ENCODE measurements at regions not wholly inside any gene's neighbourhood (a gene's known extent, or its start where the extent isn't known, plus 50 kb on each side); places are given as distances from the start of the nearest gene placed in this dataset.

GRCh38 chr10:54880996-54881395 lies 80.0 kb upstream of the PCDH15 start:
- peak; percentile 64 for ATAC-seq

More at GRCh38 chr10:54880996-54881395, 80.0 kb upstream of the PCDH15 start:
- Mint-ChIP-seq H3K36me3 (peaks cover 5% of the 10 kb centered on the region), H3K27ac (no peak overlapping the region), H3K9me3 (peaks cover 9% of the 10 kb centered on the region), H3K27me3 (ENCODE audit: low read depth) (no peaks in the 10 kb centered on the region), H3K4me1 (no peaks in the 10 kb centered on the region), H3K4me3 (no peak overlapping the region)
- TF ChIP-seq, protein P1, sequence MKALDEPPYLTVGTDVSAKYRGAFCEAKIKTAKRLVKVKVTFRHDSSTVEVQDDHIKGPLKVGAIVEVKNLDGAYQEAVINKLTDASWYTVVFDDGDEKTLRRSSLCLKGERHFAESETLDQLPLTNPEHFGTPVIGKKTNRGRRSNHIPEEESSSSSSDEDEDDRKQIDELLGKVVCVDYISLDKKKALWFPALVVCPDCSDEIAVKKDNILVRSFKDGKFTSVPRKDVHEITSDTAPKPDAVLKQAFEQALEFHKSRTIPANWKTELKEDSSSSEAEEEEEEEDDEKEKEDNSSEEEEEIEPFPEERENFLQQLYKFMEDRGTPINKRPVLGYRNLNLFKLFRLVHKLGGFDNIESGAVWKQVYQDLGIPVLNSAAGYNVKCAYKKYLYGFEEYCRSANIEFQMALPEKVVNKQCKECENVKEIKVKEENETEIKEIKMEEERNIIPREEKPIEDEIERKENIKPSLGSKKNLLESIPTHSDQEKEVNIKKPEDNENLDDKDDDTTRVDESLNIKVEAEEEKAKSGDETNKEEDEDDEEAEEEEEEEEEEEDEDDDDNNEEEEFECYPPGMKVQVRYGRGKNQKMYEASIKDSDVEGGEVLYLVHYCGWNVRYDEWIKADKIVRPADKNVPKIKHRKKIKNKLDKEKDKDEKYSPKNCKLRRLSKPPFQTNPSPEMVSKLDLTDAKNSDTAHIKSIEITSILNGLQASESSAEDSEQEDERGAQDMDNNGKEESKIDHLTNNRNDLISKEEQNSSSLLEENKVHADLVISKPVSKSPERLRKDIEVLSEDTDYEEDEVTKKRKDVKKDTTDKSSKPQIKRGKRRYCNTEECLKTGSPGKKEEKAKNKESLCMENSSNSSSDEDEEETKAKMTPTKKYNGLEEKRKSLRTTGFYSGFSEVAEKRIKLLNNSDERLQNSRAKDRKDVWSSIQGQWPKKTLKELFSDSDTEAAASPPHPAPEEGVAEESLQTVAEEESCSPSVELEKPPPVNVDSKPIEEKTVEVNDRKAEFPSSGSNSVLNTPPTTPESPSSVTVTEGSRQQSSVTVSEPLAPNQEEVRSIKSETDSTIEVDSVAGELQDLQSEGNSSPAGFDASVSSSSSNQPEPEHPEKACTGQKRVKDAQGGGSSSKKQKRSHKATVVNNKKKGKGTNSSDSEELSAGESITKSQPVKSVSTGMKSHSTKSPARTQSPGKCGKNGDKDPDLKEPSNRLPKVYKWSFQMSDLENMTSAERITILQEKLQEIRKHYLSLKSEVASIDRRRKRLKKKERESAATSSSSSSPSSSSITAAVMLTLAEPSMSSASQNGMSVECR (CRISPR knock-in tag; IDR thresholded peaks at IDR 0.05; ENCODE audit: borderline replicate concordance) = no peak
- TF ChIP-seq NR3C1 (CRISPR knock-in tag; conservative IDR thresholded peaks at IDR 0.05; ENCODE audit: low read depth) (no peak), ZNF416 (CRISPR knock-in tag; IDR thresholded peaks at IDR 0.05) (no peak), EMX1 (CRISPR knock-in tag; IDR thresholded peaks at IDR 0.05) (no peak), E2F1 (CRISPR knock-in tag; IDR thresholded peaks at IDR 0.05) (no peak), OVOL2 (CRISPR knock-in tag; IDR thresholded peaks at IDR 0.05; ENCODE audit: borderline replicate concordance) (no peak), FOXK1 (CRISPR knock-in tag; IDR thresholded peaks at IDR 0.05) (no peak), AFF4 (CRISPR knock-in tag; IDR thresholded peaks at IDR 0.05; ENCODE audit: borderline replicate concordance) (no peak), SMAD4 (CRISPR knock-in tag; IDR thresholded peaks at IDR 0.05) (no peak), GTF2I (CRISPR knock-in tag; conservative IDR thresholded peaks at IDR 0.05) (no peak), RELA (CRISPR knock-in tag; IDR thresholded peaks at IDR 0.05; ENCODE audit: borderline replicate concordance) (no peak), CREB1 (CRISPR knock-in tag; IDR thresholded peaks at IDR 0.05) (no peak), NFYB (CRISPR knock-in tag; conservative IDR thresholded peaks at IDR 0.05; ENCODE audit: low read depth) (no peak), ZNF423 (CRISPR knock-in tag; IDR thresholded peaks at IDR 0.05) (no peak), NR2C2 (CRISPR knock-in tag; IDR thresholded peaks at IDR 0.05) (no peak)
- TF ChIP-seq, protein P2, sequence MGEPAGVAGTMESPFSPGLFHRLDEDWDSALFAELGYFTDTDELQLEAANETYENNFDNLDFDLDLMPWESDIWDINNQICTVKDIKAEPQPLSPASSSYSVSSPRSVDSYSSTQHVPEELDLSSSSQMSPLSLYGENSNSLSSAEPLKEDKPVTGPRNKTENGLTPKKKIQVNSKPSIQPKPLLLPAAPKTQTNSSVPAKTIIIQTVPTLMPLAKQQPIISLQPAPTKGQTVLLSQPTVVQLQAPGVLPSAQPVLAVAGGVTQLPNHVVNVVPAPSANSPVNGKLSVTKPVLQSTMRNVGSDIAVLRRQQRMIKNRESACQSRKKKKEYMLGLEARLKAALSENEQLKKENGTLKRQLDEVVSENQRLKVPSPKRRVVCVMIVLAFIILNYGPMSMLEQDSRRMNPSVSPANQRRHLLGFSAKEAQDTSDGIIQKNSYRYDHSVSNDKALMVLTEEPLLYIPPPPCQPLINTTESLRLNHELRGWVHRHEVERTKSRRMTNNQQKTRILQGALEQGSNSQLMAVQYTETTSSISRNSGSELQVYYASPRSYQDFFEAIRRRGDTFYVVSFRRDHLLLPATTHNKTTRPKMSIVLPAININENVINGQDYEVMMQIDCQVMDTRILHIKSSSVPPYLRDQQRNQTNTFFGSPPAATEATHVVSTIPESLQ (CRISPR knock-in tag; IDR thresholded peaks at IDR 0.05) = no peak
- DNase-seq (ENCODE audit: low spot score) = no peak
- ChIA-PET CTCF (no interaction called here), POLR2A (no interaction called here)

Measured in WTC11 (cell line).